ENCODE measurements at regions not wholly inside any gene's neighbourhood (a gene's known extent, or its start where the extent isn't known, plus 50 kb on each side); places are given as distances from the start of the nearest gene placed in this dataset.

- ChIA-PET POLR2A (ENCODE audit: low non-redundant PET) (no interaction called here), CTCF (no interaction called here)
- no peak for DNase-seq (ENCODE audit: low spot score)
- TF ChIP-seq CTCF (conservative IDR thresholded peaks at IDR 0.05; ENCODE audit: low read depth), result no peak
- H3K27ac ChIP-seq, result no peak overlapping the region
Measured at GRCh38 chr5:63516006-63516405, 446.2 kb downstream of the HTR1A start.

GRCh38 chr5:63500242-63500641, 462.0 kb downstream of the HTR1A start:
- CTCF ChIA-PET, result interaction anchor here (0.6 kb wide), 1 partner anchor 648 kb away, joined by 3 read pairs; no protein-coding TSS in a partner anchor
- POLR2A ChIA-PET (ENCODE audit: low non-redundant PET), result interaction anchor here (1.1 kb wide), 1 partner anchor 55 kb away, joined by 3 read pairs; no protein-coding TSS in a partner anchor
- TF ChIP-seq CTCF (conservative IDR thresholded peaks at IDR 0.05; ENCODE audit: low read depth), result no peak
- no peak for DNase-seq (ENCODE audit: low spot score)
- H3K27ac ChIP-seq, result no peak overlapping the region

GRCh38 chr5:63495225-63495624, 467.0 kb downstream of the HTR1A start:
- POLR2A ChIA-PET (ENCODE audit: low non-redundant PET), result no interaction called here
- CTCF ChIA-PET, result no interaction called here
- DNase-seq (ENCODE audit: low spot score), result no peak
- H3K27ac ChIP-seq, result no peak overlapping the region
- TF ChIP-seq CTCF (conservative IDR thresholded peaks at IDR 0.05; ENCODE audit: low read depth), result no peak

GRCh38 chr5:63483338-63483737, 478.9 kb downstream of the HTR1A start:
- no peak for DNase-seq (ENCODE audit: low spot score)
- TF ChIP-seq CTCF (conservative IDR thresholded peaks at IDR 0.05; ENCODE audit: low read depth), result no peak
- H3K27ac ChIP-seq, result no peak overlapping the region
- POLR2A ChIA-PET (ENCODE audit: low non-redundant PET), result no interaction called here
- CTCF ChIA-PET, result no interaction called here

DNA sequence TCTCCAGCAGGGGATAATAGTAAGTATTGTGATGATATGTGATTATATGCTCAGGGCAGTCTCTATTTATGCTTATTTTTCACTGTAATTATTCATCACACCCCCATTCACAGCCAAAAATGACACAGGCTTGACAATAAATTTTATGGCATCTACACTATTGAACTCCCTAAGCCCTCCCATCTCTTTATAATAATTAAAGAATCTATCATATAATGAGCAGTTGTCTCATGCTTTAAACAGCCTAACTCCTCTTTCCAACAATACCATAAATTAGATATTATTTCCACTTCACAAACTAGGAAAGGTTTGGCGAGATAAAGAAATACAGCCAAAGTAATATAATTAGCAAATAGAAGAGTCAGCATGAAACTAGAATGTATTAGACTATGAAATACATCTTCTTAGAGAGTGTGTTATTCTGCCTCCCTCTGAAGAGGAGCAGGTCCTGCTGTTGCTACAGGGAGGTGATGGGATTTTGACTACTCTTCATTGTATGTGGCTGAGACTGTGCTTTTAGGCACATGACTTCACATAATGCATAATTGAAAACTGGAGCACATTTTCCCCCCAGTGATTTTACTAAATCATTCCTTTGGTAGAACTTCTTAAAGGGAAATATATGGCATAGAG, 488.8 kb downstream of the HTR1A start:
- CTCF ChIA-PET, result no interaction called here
- POLR2A ChIA-PET (ENCODE audit: low non-redundant PET), result no interaction called here

DNA sequence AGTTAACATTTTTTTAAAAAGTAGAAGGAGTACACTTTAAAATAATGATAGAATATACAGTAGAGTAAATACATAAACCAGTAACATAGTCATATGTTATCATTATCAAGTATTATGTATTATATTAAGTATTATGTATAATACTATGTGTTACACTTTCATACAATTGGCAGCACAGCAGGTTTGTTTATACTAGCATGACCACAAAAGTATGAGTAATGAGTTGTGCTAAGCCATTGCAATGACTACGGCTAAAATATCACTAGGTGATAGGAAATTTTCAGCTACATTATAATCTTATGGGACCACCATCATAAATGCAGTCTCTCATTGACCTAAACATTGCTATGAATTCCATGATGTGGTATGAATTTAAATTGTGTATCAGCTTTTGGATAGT, 506.0 kb downstream of the HTR1A start:
- no peak for DNase-seq (ENCODE audit: low spot score)

More for the DNA sequence above, 488.8 kb downstream of the HTR1A start:
- no peak for DNase-seq (ENCODE audit: low spot score)
- no peak for TF ChIP-seq CTCF (conservative IDR thresholded peaks at IDR 0.05; ENCODE audit: low read depth)
- no peak overlapping the region for H3K27ac ChIP-seq

More for the DNA sequence above, 506.0 kb downstream of the HTR1A start:
- ChIA-PET POLR2A (ENCODE audit: low non-redundant PET) (no interaction called here), CTCF (no interaction called here)
- H3K27ac ChIP-seq, result no peak overlapping the region
- no peak for TF ChIP-seq CTCF (conservative IDR thresholded peaks at IDR 0.05; ENCODE audit: low read depth)

Data from RWPE1 (cell line).